Psoas muscle (tissue), 7 donors: ENCODE measurements at regions not wholly inside any gene's neighbourhood (a gene's known extent, or its start where the extent isn't known, plus 50 kb on each side); places are given as distances from the start of the nearest gene placed in this dataset.

Experiments used
- ATAC-seq, 4 donors: fragments of 200-7000 bp; cut with Tn5 transposase; one replicate each; pipeline ENCODE4 v1.9.1; 2020; ENCODE audit warnings: moderate library complexity in 3 of 4, mild to moderate bottlenecking in 2 of 4
- DNase-seq, 2 donors: peaks; one replicate each; pipeline ENCODE4 v3.0.0-alpha.2; 2020
- H3K27ac ChIP-seq: fragments of 200-600 bp; one replicate; pipeline ENCODE4 v1.8.0; 2022
- H3K27me3 ChIP-seq, 3 donors: fragments of 200-600 bp in 1 of 3; one replicate each; pipeline versions ENCODE4 v1.6.1 to v1.8.0; 2013 to 2022; ENCODE audit warnings: low read length in 2 of 3, mild to moderate bottlenecking in 2 of 3, moderate library complexity in 1 of 3; ENCODE audit not compliant: insufficient read depth in 3 of 3
- H3K36me3 ChIP-seq, 2 donors: fragments of 200-600 bp in 1 of 2; one replicate each; pipeline versions ENCODE4 v1.6.1 to v1.8.0; 2013 to 2022; ENCODE audit warnings: low read depth in 1 of 2, mild to moderate bottlenecking in 1 of 2, moderate library complexity in 1 of 2; ENCODE audit not compliant: insufficient read depth in 1 of 2
- H3K4me1 ChIP-seq: fragments of 200-600 bp; one replicate; pipeline ENCODE4 v1.8.0; 2022
- H3K4me3 ChIP-seq: fragments of 200-600 bp; one replicate; pipeline ENCODE4 v1.8.0; 2022; ENCODE audit warnings: mild to moderate bottlenecking
- H3K9me3 ChIP-seq: fragments of 200-600 bp; one replicate; pipeline ENCODE4 v1.8.0; 2022
- WGBS, 3 donors: extraction: QIAGEN DNeasy Blood & Tissue Kit; methylation state at CpG; one replicate each; pipeline versions ENCODE4 v1.1.6 to v1.1.7; 2013; 5-methylcytosine and 5-hydroxymethylcytosine counted together
- intact Hi-C, 2 donors: fragments of 100-400 bp; cut with DNase I; formaldehyde crosslinking; loops; one replicate each; pipeline versions ENCODE4 v1.11.0 to v1.14.2; 2022
- TF ChIP-seq, protein P1 (sequence below): fragments of 200-600 bp; IDR thresholded peaks from one replicate; pipeline ENCODE4 v1.8.0; 2022; ENCODE audit warnings: antibody characterized with exemption
- donor health status: healthy with polysubstance abuse.
- donor health status: DM: no; HTN: no; CAD: no; lungs with moderate emphysema.
- donor health status: Bipolar disorder and iron deficiency.
- donor health status: healthy.
- donor health status: DM: yes; HTN: yes; CAD: no.
- donor health status: DM: no; HTN: no; CAD: no.
- donor health status: DM: yes; HTN: yes; CAD: no.

DNA sequence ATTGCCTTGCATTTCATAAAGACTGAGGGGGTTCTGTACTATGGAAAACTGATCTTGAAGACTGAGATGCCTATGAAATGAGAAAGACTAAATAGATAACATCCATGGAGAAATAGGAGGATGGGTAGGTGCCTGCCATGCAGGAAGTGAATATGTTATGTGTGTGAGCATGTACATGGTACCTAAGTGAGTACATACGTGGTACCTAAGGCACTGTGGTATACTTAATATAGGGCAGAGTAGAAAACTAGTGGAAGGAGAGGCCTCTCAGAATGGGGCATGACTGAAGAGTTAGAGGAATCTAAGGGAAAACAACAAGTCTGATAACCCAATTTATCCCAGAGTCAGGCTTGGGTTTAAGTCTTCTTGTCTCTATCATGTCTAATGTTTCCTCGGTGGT, 161.8 kb upstream of the DCN start:
- H3K4me3 ChIP-seq = no peak overlapping the region
- H3K4me1 ChIP-seq = no peaks in the 10 kb centered on the region
- H3K27ac ChIP-seq = no peak overlapping the region
- DNase-seq (no peak), ATAC-seq (no peak)
- intact Hi-C loops = no loop called here
- 90 to 94% (median 94%) methylated on average over 2 of the region's 2 CpGs for WGBS, 3 donors
- no peaks in the 10 kb centered on the region for H3K9me3 ChIP-seq
- H3K36me3 ChIP-seq = no peaks in the 10 kb centered on the region
- TF ChIP-seq, protein P1, sequence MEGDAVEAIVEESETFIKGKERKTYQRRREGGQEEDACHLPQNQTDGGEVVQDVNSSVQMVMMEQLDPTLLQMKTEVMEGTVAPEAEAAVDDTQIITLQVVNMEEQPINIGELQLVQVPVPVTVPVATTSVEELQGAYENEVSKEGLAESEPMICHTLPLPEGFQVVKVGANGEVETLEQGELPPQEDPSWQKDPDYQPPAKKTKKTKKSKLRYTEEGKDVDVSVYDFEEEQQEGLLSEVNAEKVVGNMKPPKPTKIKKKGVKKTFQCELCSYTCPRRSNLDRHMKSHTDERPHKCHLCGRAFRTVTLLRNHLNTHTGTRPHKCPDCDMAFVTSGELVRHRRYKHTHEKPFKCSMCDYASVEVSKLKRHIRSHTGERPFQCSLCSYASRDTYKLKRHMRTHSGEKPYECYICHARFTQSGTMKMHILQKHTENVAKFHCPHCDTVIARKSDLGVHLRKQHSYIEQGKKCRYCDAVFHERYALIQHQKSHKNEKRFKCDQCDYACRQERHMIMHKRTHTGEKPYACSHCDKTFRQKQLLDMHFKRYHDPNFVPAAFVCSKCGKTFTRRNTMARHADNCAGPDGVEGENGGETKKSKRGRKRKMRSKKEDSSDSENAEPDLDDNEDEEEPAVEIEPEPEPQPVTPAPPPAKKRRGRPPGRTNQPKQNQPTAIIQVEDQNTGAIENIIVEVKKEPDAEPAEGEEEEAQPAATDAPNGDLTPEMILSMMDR = no peak
- H3K27me3 ChIP-seq = no peaks in the 10 kb centered on the region

DNA sequence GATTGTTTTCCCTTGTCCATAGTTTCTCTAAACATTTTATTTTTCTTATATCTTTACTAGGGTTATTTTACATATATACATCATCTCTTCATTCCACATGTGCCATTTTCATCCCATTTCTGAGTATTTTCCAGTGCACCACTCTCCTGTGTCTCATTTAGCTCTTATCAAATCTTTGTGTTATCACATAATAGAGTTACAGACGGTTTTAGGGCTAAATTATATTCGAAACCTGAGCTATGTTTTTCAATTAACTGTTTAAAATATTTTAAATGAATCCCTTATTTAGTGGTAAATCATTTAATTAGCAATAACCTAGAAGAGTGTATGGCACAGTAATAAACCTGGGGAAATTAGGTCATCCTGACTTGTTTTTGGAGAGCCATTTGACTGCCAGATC, 160.4 kb upstream of the DCN start:
- WGBS, 3 donors = 86 to 93% (median 91%) methylated on average over 2 of the region's 2 CpGs
- Histone ChIP-seq H3K27me3 (no peaks in the 10 kb centered on the region), H3K9me3 (no peaks in the 10 kb centered on the region), H3K27ac (no peak overlapping the region), H3K4me3 (no peak overlapping the region), H3K36me3 (no peaks in the 10 kb centered on the region), H3K4me1 (no peaks in the 10 kb centered on the region)
- TF ChIP-seq, protein P1 = no peak
- intact Hi-C loops = no loop called here
- DNase-seq (no peak), ATAC-seq (no peak)

DNA sequence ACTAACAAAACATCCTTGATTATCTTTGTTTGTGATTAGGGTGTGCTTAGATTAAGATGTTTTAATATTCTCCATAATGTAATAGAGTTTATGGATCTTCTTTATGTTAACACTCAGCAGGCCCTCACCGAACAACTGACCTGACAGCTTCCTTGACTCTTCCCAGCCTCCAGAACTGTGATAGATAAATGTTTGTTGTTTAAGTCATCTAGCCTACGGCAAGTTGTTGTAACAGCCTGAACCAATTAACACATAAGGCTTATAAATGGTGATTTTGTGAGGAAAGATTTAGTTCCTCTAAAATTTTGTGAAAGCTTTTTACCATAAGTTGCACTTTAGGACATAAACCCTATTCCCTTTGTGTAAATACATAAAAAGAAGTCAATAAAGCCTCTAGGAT, 156.5 kb upstream of the DCN start:
- TF ChIP-seq, protein P1 = no peak
- Histone ChIP-seq H3K9me3 (no peaks in the 10 kb centered on the region), H3K27me3 (no peaks in the 10 kb centered on the region), H3K27ac (no peak overlapping the region), H3K4me1 (no peaks in the 10 kb centered on the region), H3K4me3 (no peak overlapping the region), H3K36me3 (no peaks in the 10 kb centered on the region)
- DNase-seq (no peak), ATAC-seq (no peak)
- intact Hi-C loops = no loop called here
- 93 to 95% (median 94%) methylated on average over 2 of the region's 2 CpGs for WGBS, 3 donors

DNA sequence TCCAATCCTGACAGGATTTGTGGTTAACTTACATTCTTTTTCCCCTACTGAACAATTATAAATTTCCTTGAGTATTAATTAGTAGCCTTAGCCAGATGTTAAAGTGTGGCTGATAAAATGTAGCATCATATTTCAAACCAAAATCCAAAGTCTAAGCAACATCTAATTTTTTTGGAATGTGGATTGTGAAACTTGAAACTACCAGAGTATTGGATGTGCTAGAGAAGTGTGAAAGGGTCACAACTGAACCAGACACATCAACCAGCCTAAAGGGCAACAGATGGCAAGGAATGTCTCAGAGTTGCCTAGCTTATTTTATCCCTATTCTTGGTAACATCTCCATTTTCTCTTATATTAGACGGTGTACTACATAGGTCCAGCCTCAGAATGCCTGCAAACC, 153.1 kb upstream of the DCN start:
- Histone ChIP-seq H3K4me3 (no peak overlapping the region), H3K4me1 (no peaks in the 10 kb centered on the region), H3K27me3 (no peaks in the 10 kb centered on the region), H3K9me3 (no peaks in the 10 kb centered on the region), H3K36me3 (no peaks in the 10 kb centered on the region), H3K27ac (no peak overlapping the region)
- intact Hi-C loops = no loop called here
- TF ChIP-seq, protein P1 = no peak
- WGBS, 3 donors = 33 to 42% (median 41%) methylated on average over 1 of the region's 1 CpG
- DNase-seq (no peak), ATAC-seq (no peak)

DNA sequence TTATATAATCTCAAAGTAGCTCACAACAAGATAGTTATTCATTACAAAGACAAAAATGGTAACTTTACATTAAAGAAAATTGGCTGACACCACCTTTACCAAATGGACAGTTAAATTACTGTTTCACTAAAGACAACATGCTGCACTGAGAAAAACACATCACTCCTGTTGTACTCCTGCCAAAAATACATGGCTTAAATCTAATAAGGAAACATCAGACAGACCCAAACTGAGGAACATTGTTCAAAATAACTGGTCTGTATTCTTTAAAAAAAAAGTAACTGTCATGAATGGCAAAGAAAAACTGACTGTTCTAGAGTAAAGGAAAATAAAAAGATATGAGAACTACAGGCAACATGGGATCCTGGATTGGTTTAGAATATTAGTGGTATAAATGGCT, 151.3 kb upstream of the DCN start:
- H3K27ac ChIP-seq = no peak overlapping the region
- no peaks in the 10 kb centered on the region for H3K27me3 ChIP-seq
- no peaks in the 10 kb centered on the region for H3K36me3 ChIP-seq
- intact Hi-C loops = no loop called here
- DNase-seq (no peak), ATAC-seq (no peak)
- TF ChIP-seq, protein P1 = no peak
- H3K4me1 ChIP-seq = no peaks in the 10 kb centered on the region
- H3K9me3 ChIP-seq = no peaks in the 10 kb centered on the region
- H3K4me3 ChIP-seq = no peak overlapping the region
